Heart left ventricle (tissue), 13 donors: ENCODE measurements at regions not wholly inside any gene's neighbourhood (a gene's known extent, or its start where the extent isn't known, plus 50 kb on each side); places are given as distances from the start of the nearest gene placed in this dataset.

ENCODE experiments used
- POLR2A ChIP-seq, 2 donors: fragments of 450-650 bp; IDR thresholded peaks; one replicate each; pipeline ENCODE4 v1.6.1; 2017; ENCODE audit warnings: antibody characterized with exemption in 2 of 2, mild to moderate bottlenecking in 2 of 2, moderate library complexity in 2 of 2
- TF ChIP-seq, protein P1 (sequence below), 12 donors: fragments of 200-600 bp; sonication (generic) in 4 of 12; IDR thresholded peaks; one replicate each; pipeline versions ENCODE4 v1.5.0 to v1.8.0; 2018 to 2022; ENCODE audit warnings: antibody characterized with exemption in 12 of 12, mild to moderate bottlenecking in 5 of 12
- donor health status: ischemic (EF 13 %, LVEDD 7.1; RV severe dilation, severe dysfunction).
- donor health status: DM: no; HTN: yes; CAD: no.
- donor health status: DM: no; HTN: no; CAD: no.
- donor health status: ischemic (EF 25% LVEDD 6.9; RV normal size, moderate dysfunction).
- donor health status: ischemic (EF 25% LVEDD 5.7; RV mildly dilated, moderate dysfunction).
- donor health status: ischemic (EF 35%, LVEDD 5.7; RV mildly dilated, moderate dysfunction).
- donor health status: nonischemic (EF 11% LVEDD 7.7; RV severe dilation, severe dysfunction).
- donor health status: DM: yes; HTN: yes; CAD: no.
- donor health status: PGD.
- donor health status: ischemic (EF 29% LVEDD 5.4; RV normal size, mild dysfunction).
- donor health status: nonischemic (EF 23%, LVEDD 6.1; RV moderate dilation, normal function).

DNA sequence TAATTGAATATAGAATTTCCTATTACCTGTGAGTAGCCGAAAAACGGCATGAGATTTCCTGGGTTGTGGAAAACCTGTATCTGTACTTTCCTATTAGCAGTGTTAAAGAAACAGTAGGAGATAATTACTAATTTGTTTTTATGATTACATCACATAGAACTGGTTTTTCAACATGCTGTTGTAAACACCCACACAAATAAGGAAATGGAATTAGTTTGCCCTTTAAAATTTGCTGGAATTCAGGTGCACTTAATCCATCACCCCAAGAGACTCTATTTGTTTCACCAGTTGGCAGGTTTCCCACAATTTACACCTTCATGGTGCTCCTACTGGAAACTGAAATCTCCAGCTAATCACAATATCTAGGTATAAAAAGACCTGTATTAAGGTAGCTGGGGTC lies 274.1 kb upstream of the SLC8A1 start:
- TF ChIP-seq POLR2A (IDR thresholded peaks at IDR 0.05) = no peak
- TF ChIP-seq, protein P1, sequence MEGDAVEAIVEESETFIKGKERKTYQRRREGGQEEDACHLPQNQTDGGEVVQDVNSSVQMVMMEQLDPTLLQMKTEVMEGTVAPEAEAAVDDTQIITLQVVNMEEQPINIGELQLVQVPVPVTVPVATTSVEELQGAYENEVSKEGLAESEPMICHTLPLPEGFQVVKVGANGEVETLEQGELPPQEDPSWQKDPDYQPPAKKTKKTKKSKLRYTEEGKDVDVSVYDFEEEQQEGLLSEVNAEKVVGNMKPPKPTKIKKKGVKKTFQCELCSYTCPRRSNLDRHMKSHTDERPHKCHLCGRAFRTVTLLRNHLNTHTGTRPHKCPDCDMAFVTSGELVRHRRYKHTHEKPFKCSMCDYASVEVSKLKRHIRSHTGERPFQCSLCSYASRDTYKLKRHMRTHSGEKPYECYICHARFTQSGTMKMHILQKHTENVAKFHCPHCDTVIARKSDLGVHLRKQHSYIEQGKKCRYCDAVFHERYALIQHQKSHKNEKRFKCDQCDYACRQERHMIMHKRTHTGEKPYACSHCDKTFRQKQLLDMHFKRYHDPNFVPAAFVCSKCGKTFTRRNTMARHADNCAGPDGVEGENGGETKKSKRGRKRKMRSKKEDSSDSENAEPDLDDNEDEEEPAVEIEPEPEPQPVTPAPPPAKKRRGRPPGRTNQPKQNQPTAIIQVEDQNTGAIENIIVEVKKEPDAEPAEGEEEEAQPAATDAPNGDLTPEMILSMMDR (IDR thresholded peaks at IDR 0.05) = no peak
